KG1 (cell line): ENCODE measurements at regions not wholly inside any gene's neighbourhood (a gene's known extent, or its start where the extent isn't known, plus 50 kb on each side); places are given as distances from the start of the nearest gene placed in this dataset.

Source experiments
- DNase-seq: peaks from one replicate; lab custom pipeline; 2025; lab: John Stamatoyannopoulos, UW

GRCh38 chr2:150705357-150705756 is 217.9 kb upstream of the RND3 start:
- no peak for DNase-seq

DNA sequence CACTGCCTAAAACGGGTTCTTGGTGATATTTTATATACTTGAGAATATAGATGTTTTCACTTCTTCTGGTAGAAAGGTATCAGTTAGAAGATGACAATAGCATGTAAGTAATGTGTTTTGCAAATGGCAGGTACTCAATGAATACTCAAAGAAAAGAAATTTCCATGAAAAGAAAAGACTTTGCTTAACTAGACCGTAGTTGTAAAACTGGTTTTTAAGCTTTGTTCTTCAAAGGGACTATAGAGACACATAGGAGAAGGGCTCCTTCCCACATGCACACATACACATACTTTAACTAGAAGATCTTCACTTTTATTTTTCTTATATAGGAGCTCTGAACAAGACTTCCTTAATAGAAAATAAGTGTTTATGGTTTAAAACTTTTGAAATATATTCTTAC is 215.3 kb upstream of the RND3 start:
- DNase-seq: no peak

DNA sequence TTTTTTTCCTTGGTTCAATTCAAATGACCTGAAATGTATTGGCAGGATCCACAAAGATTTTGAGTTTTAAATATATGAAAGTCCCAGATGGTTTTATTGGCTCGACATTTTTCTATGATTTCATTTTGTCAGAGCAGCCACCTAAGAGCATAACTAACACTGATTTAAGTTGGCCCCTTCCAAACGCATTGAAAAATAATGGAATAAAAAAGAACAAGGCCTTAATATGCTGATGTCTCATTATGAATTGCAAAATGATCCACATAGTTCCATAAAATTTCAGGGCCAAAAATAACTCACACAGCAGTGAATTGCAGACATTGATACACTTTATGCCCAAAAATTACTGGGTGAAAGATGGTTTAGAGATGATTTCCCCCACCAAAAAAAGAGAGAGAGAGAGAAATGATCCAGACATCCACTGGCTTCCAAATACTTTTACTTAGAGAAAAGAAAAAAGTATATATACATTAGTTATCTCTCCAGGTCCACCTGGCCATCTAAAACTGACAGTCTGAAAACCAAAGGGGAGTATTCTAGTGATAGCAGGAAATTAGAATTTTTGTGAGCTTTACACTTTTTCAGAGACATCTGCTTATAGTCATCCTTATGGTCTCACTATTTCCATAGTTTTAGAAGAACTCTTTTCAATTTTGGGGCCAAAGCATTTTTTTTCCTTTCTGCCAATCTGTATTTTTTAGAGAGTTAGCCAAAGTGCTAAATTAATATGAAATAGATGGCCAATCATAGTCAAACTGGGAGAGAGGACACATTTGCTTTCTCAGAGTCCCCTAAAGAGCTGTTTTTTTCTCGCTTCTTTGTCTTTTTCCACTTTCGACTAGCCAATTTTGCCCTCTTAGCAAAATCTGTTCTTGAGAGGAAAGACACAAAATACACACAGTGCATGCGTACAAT is 213.5 kb upstream of the RND3 start:
- DNase-seq: no peak

DNA sequence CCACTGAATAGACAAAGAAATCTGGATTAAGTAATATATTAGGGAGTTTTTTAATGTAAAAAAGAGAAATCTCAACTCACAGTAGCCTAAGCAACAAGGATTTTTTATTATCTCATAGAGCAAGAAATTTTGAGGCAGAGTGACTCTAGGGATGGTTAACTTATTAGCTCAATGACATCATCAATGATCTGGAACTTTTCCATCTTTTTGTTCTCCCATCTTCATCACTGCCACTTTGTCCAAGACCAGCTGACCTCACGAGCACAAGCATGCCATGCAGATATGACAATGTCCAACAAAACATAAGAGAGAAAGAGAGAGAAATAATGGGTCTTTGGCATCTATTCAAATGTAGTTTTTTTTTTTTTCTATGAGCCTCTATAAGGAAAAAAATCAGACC is 211.8 kb upstream of the RND3 start:
- no peak for DNase-seq

- DNase-seq: no peak
Observed at GRCh38 chr2:150698016-150698661, 210.7 kb upstream of the RND3 start.

- DNase-seq: no peak
Observed at GRCh38 chr2:150697596-150697995, 210.1 kb upstream of the RND3 start.

DNA sequence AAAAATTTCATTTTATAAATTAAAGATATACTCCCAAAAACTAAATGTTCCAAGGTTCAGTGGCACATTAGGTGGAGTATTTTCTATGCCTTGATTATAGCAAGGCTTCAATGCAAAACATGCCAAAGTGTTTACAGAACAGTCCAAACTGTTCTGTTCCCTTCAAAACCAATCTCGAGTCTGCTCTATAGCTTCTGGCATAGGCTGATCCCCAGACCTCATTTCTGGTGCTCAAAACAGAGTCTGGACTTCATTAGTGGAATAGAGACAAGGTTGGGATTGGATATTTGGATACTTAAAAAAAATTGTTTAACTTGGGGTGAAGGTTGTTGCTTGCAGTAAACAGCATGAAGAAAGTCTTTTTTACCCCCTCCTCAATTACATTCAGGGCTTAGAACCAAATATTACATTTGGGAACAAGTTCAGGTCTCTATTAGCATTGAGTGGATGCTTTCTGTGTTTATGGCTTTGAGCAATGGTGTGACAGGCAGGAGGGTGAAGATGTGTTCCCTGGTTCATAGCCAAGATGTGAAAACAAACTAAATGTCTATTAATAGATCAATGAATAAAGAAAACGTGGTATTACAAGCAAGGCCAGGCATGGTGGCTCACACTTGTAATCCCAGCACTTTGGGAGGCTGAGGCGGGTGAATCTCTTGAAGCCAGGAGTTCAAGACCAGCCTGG is 208.1 kb upstream of the RND3 start:
- DNase-seq: no peak

GRCh38 chr2:150693556-150693955 is 206.1 kb upstream of the RND3 start:
- DNase-seq: no peak

GRCh38 chr2:150690870-150691269 is 203.4 kb upstream of the RND3 start:
- DNase-seq: no peak

DNA sequence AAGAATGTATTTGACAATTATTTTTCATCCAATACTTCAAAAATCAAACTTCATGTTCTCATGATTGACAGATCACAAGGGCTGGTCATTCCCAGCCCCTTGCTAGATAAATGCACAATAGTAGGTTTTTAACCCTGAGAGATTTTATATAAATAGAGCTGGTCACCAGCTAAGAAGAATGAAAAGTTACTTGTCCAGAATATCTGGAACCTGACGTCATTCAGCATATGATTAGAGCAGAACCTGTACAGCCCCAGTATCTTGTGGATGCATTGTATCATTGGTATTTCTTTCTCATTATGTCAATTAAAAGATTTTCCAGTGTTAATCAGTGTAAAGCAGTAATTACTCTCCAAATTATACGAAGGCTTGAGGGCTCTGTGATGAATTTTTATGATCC is 202.8 kb upstream of the RND3 start:
- DNase-seq: no peak

DNA sequence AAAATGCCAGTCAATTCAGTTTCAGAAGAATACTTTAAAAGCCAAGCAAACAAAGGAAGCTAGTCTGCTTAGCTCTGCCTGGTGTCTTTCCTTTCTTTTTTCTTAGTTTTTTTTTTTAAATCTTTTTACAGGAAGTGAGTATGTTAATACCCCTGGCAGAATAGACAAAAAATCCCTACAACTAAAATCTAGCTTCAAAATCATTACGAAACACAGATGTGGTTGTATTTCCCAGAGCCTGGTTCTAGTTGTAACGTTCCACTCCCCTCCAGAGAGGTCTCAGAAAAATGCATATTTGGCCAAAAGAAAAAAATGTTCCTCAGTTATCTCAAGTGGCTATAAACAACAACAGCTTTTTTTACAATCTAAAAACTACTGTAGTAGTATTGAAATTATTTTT is 202.1 kb upstream of the RND3 start:
- no peak for DNase-seq

GRCh38 chr2:150688016-150688415 is 200.5 kb upstream of the RND3 start:
- no peak for DNase-seq

GRCh38 chr2:150686391-150686790 is 198.9 kb upstream of the RND3 start:
- DNase-seq: no peak

DNA sequence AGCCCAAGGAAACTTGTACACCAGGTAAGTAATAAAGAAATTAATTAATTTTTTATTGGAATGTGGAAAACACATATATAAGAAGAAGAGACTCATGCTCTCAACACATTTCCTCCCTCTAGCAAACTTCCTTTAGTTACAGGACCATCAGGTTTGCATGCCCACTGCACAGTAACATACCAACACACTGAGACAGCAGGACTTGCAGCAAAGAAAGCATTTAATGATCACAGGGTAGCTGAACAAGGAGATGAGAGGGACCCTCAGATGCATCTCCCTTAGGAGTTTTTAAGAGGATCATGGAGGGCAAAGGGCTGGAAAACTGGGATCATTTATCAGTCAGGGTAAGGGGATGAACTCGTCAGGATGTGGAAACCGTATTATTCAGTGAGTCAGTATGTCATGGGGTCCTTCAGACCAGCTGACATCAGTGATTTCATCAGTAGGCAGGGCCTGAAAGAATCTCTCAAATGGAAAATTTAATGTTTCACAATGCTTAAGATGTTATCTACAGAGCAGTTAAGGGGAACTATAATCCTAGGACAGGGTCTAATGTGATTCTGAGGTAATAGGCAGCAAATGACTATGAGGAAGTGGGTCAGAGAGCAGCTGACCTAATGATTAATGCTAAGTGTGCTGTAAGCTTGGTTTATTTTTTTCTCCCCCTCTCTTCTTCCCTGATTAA is 193.8 kb upstream of the RND3 start:
- DNase-seq: no peak

DNA sequence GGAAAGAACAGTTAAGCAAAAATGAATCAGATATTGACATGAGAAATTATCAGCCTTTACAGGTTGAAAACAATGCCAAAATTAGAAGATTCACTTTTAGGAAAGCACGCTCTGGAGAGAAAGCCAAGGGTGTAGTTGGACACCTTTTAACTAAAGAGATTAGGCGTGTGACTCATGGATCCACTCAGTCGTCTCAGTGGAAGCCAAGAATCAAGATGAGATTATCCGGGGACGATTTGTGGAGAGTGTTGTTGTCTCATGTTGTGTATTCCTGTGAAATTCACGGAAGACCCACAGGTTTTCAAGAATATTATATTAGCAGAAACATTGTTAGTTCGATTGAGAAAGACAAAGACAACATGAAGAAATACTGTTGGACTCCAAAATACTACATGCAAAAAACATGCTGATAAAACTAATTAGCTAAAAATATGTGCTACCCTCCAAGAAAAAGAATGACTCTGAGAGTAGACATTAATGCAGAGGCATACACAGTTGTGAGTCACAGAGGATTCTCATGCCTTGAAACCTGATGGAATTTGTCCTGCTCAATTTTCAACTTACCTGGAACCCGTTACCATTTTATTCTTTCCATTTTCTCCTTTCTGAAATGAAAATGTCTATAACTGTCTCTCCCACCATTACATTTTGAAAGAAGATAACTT is 192.1 kb upstream of the RND3 start:
- DNase-seq: no peak

DNA sequence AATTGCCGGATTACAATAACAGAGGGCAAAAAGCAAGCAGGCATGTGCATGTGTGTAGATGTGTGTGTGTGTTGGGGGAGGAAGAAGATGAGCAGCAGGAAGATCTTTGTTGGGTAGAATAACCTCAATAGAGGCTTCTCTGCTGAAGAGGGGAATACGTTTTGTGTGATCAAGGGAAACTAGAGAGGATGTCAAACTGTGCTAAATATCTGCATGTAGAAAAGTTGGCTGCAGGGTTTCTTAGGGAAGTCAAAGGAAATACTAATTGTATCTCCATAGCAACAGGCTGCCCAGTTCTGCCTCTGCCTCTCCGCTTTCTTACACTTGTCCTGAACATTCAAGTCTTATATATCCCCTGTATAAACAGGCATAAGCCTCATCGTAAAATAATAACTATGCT is 190.1 kb upstream of the RND3 start:
- DNase-seq: no peak

- DNase-seq: no peak
Observed at GRCh38 chr2:150676747-150677383, 189.4 kb upstream of the RND3 start.

DNA sequence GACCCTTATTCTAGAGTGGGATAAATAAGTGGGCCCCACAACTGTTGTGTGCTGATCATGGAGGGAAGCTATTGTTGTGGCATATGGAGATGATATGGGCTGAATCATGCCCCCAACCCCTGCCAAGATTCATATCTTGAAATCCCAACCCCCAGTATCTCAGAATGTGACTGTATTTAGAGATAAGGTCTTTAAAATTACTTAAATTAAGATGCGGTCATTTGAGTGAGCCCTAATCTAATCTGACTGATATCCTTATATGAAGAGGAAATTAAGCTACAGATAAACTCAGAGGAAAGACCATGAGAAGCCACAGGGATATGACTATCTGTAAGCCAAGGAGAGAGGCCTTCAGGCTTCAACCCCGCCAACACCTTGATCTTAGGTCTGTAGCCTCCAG is 188.3 kb upstream of the RND3 start:
- no peak for DNase-seq

DNA sequence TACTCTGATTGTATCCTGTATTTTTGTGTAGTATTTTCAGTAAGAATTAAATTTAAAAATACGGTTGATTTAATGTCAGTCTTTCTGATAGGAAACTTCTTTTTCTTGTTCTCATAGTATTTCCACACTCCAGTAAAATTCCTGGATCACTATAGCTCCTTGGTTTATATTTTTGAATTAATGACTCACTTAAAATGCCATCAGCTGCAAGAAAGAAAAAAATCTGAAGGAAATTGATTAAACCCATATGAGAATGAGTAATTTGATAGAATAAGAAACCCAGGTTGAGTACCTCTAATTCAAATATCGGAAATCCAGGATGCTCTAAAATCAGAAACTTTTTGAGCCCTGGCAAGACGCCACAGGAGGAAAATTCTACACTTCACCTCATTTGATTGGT is 186.8 kb upstream of the RND3 start:
- no peak for DNase-seq

- DNase-seq: no peak
Observed at GRCh38 chr2:150672311-150672710, 184.8 kb upstream of the RND3 start.

DNA sequence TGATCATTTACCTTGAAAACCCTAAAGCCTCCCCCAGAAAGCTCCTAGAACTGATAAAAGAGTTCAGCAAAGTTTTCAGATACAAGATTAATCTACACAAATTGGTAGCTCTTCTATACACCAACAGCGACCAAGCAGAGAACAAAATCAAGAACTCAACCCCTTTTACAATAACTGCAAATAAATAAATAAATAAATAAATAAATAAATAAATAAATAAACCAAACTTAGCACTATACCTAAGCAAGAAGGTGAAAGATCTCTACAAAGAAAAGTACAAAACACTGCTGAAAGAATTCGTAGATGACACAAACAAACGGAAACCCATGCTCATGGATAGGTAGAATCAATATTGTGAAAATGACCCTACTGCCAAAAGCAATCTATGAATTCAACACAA is 182.0 kb upstream of the RND3 start:
- DNase-seq: no peak
